Mesothelial cell of epicardium (in vitro differentiated cells): ENCODE measurements at regions not wholly inside any gene's neighbourhood (a gene's known extent, or its start where the extent isn't known, plus 50 kb on each side); places are given as distances from the start of the nearest gene placed in this dataset.
A peak's percentile ranks its signal among the peaks of the same experiment; 100 is the strongest.
"Not testable (repeated sequence)": the region's sequence is repeated elsewhere in the genome, so short reads cannot be mapped to it uniquely, and the experiment has no call there.

ENCODE experiments used
- DNase-seq, 2 experiments: peaks; one replicate each; pipeline ENCODE4 v3.0.0; 2021; ENCODE audit warnings: low spot score in 2 of 2; ENCODE audit not compliant: unreplicated experiment in 2 of 2
- H3K27ac Mint-ChIP-seq: 2 replicates; pipeline ENCODE4 v1.8.0; 2021; ENCODE audit warnings: mixed read lengths
- H3K27me3 Mint-ChIP-seq: 2 replicates; pipeline ENCODE4 v1.8.0; 2021; ENCODE audit warnings: low read depth, mixed read lengths
- H3K36me3 Mint-ChIP-seq: 2 replicates; pipeline ENCODE4 v1.8.0; 2021; ENCODE audit warnings: mixed read lengths
- H3K4me1 Mint-ChIP-seq: 2 replicates; pipeline ENCODE4 v1.8.0; 2021; ENCODE audit warnings: mixed read lengths
- H3K4me3 Mint-ChIP-seq: 2 replicates; pipeline ENCODE4 v1.8.0; 2021; ENCODE audit warnings: mild to moderate bottlenecking, moderate library complexity, mixed read lengths
- H3K9me3 Mint-ChIP-seq: 2 replicates; pipeline ENCODE4 v1.8.0; 2021; ENCODE audit warnings: mixed read lengths
- TF ChIP-seq, protein P1 (sequence below): fragments of 200-600 bp; sonication (generic); IDR thresholded peaks from one replicate; pipeline ENCODE4 v1.5.0; 2021; ENCODE audit warnings: antibody characterized with exemption; ENCODE audit not compliant: unreplicated experiment

GRCh38 chr3:177715980-177716379 is 518.7 kb upstream of the TBL1XR1 start:
- TF ChIP-seq, protein P1, sequence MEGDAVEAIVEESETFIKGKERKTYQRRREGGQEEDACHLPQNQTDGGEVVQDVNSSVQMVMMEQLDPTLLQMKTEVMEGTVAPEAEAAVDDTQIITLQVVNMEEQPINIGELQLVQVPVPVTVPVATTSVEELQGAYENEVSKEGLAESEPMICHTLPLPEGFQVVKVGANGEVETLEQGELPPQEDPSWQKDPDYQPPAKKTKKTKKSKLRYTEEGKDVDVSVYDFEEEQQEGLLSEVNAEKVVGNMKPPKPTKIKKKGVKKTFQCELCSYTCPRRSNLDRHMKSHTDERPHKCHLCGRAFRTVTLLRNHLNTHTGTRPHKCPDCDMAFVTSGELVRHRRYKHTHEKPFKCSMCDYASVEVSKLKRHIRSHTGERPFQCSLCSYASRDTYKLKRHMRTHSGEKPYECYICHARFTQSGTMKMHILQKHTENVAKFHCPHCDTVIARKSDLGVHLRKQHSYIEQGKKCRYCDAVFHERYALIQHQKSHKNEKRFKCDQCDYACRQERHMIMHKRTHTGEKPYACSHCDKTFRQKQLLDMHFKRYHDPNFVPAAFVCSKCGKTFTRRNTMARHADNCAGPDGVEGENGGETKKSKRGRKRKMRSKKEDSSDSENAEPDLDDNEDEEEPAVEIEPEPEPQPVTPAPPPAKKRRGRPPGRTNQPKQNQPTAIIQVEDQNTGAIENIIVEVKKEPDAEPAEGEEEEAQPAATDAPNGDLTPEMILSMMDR: no peak
- peaks cover 34% of the 10 kb centered on the region for H3K4me1 Mint-ChIP-seq
- peaks cover 10% of the 10 kb centered on the region for H3K9me3 Mint-ChIP-seq
- H3K4me3 Mint-ChIP-seq: no peak overlapping the region
- H3K27me3 Mint-ChIP-seq: no peaks in the 10 kb centered on the region
- DNase-seq: no peak
- H3K36me3 Mint-ChIP-seq: no peaks in the 10 kb centered on the region
- no peak overlapping the region for H3K27ac Mint-ChIP-seq

- H3K36me3 Mint-ChIP-seq, H3K4me3 Mint-ChIP-seq, H3K27me3 Mint-ChIP-seq, DNase-seq, H3K27ac Mint-ChIP-seq: not testable (repeated sequence)
- H3K9me3 Mint-ChIP-seq: peaks cover 11% of the 10 kb centered on the region
- H3K4me1 Mint-ChIP-seq: peaks cover 28% of the 10 kb centered on the region
Measured at GRCh38 chr3:177720927-177721326, 523.6 kb upstream of the TBL1XR1 start.

DNA sequence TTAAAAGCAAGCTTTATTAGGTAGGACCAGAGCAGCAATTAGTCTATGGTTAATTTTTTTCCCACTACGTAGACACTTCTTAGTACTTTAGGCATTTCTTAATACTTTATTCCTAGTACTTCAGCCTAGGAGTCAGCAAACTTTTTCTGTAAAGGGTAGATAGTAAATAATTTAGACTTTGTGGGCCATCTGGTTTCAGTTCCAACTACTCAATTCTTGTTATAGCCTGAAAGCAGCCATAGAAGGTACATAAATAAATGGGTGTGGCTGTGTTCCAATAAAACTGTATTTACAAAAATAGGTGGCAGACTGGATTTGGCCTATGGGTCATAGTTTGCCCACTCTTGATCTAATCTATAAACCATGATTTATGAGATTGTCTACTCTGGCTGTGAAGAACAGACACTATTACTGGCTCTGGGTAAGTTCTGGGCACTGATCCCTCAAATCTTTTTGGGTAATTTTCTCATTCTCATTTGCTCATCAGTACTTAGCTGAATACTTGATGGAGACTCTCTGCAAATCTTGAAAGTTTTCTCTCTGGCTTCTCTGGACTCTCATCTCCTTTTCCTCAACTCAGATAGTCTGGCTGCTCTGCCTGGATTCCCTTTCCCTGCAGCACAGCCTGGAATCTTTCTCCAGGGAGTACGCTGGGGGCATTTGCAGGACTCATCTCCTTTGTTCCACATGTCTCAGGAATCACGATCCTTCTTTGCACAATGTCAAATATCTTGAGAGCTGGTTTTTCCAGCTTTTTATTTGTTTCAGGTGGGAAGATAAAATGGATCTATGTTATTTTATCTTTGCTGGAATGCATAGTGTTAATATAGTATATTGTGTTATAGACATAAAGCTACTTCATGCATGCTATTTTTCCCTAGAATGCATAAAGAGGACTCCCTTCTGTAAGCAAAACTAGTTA is 524.8 kb upstream of the TBL1XR1 start:
- no peaks in the 10 kb centered on the region for H3K27me3 Mint-ChIP-seq
- no peaks in the 10 kb centered on the region for H3K36me3 Mint-ChIP-seq
- H3K4me3 Mint-ChIP-seq: no peak overlapping the region
- TF ChIP-seq, protein P1: no peak
- H3K9me3 Mint-ChIP-seq: peaks cover 11% of the 10 kb centered on the region
- H3K4me1 Mint-ChIP-seq: peaks cover 26% of the 10 kb centered on the region
- no peak overlapping the region for H3K27ac Mint-ChIP-seq
- DNase-seq: no peak

GRCh38 chr3:177724020-177724638 is 526.8 kb upstream of the TBL1XR1 start:
- Mint-ChIP-seq H3K4me1 (peaks cover 25% of the 10 kb centered on the region), H3K36me3 (no peaks in the 10 kb centered on the region), H3K27ac (peak overlapping the region; percentile 41), H3K4me3 (no peak overlapping the region), H3K9me3 (peaks cover 12% of the 10 kb centered on the region), H3K27me3 (no peaks in the 10 kb centered on the region)
- DNase-seq: no peak
- TF ChIP-seq, protein P1: no peak

DNA sequence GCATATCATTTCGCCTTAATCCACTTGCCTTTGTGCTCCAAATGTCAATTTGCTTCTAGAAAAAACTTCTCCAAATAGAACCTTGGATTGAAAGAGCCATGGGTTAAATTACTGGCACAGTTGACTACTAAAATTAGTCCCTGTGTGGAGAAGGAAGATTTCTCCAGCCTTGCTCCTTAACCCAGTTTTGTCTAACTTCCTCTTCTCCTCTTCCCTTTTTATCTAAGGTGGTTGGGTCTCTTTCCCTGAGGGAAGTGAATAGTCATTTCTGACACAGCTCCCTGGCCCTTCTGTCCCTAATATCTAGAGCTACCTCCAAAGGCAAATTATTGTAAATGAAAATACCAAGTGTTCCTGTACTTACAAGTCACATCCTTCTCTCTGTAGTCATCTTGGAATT is 527.9 kb upstream of the TBL1XR1 start:
- no peaks in the 10 kb centered on the region for H3K27me3 Mint-ChIP-seq
- no peak for DNase-seq
- H3K27ac Mint-ChIP-seq: no peak overlapping the region
- H3K36me3 Mint-ChIP-seq: no peaks in the 10 kb centered on the region
- TF ChIP-seq, protein P1: no peak
- H3K4me1 Mint-ChIP-seq: peaks cover 32% of the 10 kb centered on the region
- peaks cover 6% of the 10 kb centered on the region for H3K9me3 Mint-ChIP-seq
- H3K4me3 Mint-ChIP-seq: no peak overlapping the region

- no peak for DNase-seq
- TF ChIP-seq, protein P1: no peak
- Mint-ChIP-seq H3K36me3 (no peaks in the 10 kb centered on the region), H3K27me3 (no peaks in the 10 kb centered on the region), H3K9me3 (peaks cover 3% of the 10 kb centered on the region), H3K4me1 (peaks cover 41% of the 10 kb centered on the region), H3K27ac (no peak overlapping the region), H3K4me3 (no peak overlapping the region)
Measured at GRCh38 chr3:177726807-177727206, 529.5 kb upstream of the TBL1XR1 start.
